Globus pallidus (tissue), 1 donor: ENCODE measurements at regions not wholly inside any gene's neighbourhood (a gene's known extent, or its start where the extent isn't known, plus 50 kb on each side); places are given as distances from the start of the nearest gene placed in this dataset.

Experiments used
- DNase-seq: peaks from one replicate; pipeline ENCODE4 v3.0.0-alpha.2; 2015; ENCODE audit warnings: low spot score

GRCh38 chr16:86998196-86999001 lies 318.8 kb downstream of the C16orf95 start:
- no peak for DNase-seq

- no peak for DNase-seq
Observed at GRCh38 chr16:87000001-87000400, 317.2 kb downstream of the C16orf95 start.

- DNase-seq = no peak
Observed at GRCh38 chr16:87002717-87003413, 314.3 kb downstream of the C16orf95 start.

GRCh38 chr16:87003414-87003755 lies 313.8 kb downstream of the C16orf95 start:
- DNase-seq = no peak

GRCh38 chr16:87006021-87006420 lies 311.2 kb downstream of the C16orf95 start:
- DNase-seq = no peak

GRCh38 chr16:87006789-87007745 lies 310.1 kb downstream of the C16orf95 start:
- no peak for DNase-seq

GRCh38 chr16:87007907-87008306 lies 309.3 kb downstream of the C16orf95 start:
- no peak for DNase-seq

GRCh38 chr16:87008664-87009063 lies 308.5 kb downstream of the C16orf95 start:
- DNase-seq = no peak

- no peak for DNase-seq
Observed at GRCh38 chr16:87012954-87013938, 303.9 kb downstream of the C16orf95 start.

GRCh38 chr16:87014112-87014511 lies 303.1 kb downstream of the C16orf95 start:
- no peak for DNase-seq

GRCh38 chr16:87015021-87015420 lies 302.2 kb downstream of the C16orf95 start:
- DNase-seq = no peak

- DNase-seq = no peak
Observed at GRCh38 chr16:87016046-87017035, 300.9 kb downstream of the C16orf95 start.

GRCh38 chr16:87017371-87018012 lies 299.7 kb downstream of the C16orf95 start:
- no peak for DNase-seq

- DNase-seq = no peak
Observed at GRCh38 chr16:87025676-87026075, 291.5 kb downstream of the C16orf95 start.

- DNase-seq = no peak
Observed at GRCh38 chr16:87027056-87027616, 290.1 kb downstream of the C16orf95 start.

GRCh38 chr16:87028481-87029320 lies 288.5 kb downstream of the C16orf95 start:
- DNase-seq = no peak

- no peak for DNase-seq
Observed at GRCh38 chr16:87032554-87032953, 284.6 kb downstream of the C16orf95 start.

GRCh38 chr16:87033021-87033471 lies 284.1 kb downstream of the C16orf95 start:
- DNase-seq = no peak
